ENCODE measurements at regions not wholly inside any gene's neighbourhood (a gene's known extent, or its start where the extent isn't known, plus 50 kb on each side); places are given as distances from the start of the nearest gene placed in this dataset.

- TF ChIP-seq, protein P1, sequence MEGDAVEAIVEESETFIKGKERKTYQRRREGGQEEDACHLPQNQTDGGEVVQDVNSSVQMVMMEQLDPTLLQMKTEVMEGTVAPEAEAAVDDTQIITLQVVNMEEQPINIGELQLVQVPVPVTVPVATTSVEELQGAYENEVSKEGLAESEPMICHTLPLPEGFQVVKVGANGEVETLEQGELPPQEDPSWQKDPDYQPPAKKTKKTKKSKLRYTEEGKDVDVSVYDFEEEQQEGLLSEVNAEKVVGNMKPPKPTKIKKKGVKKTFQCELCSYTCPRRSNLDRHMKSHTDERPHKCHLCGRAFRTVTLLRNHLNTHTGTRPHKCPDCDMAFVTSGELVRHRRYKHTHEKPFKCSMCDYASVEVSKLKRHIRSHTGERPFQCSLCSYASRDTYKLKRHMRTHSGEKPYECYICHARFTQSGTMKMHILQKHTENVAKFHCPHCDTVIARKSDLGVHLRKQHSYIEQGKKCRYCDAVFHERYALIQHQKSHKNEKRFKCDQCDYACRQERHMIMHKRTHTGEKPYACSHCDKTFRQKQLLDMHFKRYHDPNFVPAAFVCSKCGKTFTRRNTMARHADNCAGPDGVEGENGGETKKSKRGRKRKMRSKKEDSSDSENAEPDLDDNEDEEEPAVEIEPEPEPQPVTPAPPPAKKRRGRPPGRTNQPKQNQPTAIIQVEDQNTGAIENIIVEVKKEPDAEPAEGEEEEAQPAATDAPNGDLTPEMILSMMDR (conservative IDR thresholded peaks at IDR 0.05): no peak
- no peak for TF ChIP-seq ZFX (IDR thresholded peaks at IDR 0.05)
These were observed 104.3 kb upstream of the UGT8 start for GRCh38 chr4:114494246-114494803.
